Body of pancreas (tissue), 4 donors: ENCODE measurements at regions not wholly inside any gene's neighbourhood (a gene's known extent, or its start where the extent isn't known, plus 50 kb on each side); places are given as distances from the start of the nearest gene placed in this dataset.

Experiments
- ATAC-seq: fragments of 150-250 bp; one replicate; pipeline ENCODE4 v1.9.1; 2016
- DNase-seq, 4 donors: peaks; one replicate each; pipeline ENCODE4 v3.0.0-alpha.2; 2019
- H3K27ac ChIP-seq, 4 donors: fragments of 200-600 bp; sonication (generic); 1 replicate in 3 of 4; 2 replicates in 1 of 4; pipeline versions ENCODE4 v1.5.1 to v1.6.1; 2016 to 2019; ENCODE audit warnings: mild to moderate bottlenecking in 1 of 4, mixed read lengths in 1 of 4, moderate library complexity in 1 of 4
- H3K27me3 ChIP-seq, 2 donors: fragments of 200-600 bp; sonication (generic); one replicate each; pipeline ENCODE4 v1.6.0; 2016; ENCODE audit warnings: mild to moderate bottlenecking in 1 of 2
- H3K36me3 ChIP-seq, 2 donors: fragments of 200-600 bp; sonication (generic); replicated peaks in 1 of 2; 2 replicates each; pipeline ENCODE4 v1.5.1; 2016; ENCODE audit warnings: low read depth in 2 of 2; ENCODE audit not compliant: insufficient read depth in 1 of 2
- H3K4me1 ChIP-seq: fragments of 200-600 bp; sonication (generic); one replicate; pipeline ENCODE4 v1.6.0; 2016
- H3K4me3 ChIP-seq, 2 donors: fragments of 200-600 bp; sonication (generic); 1 replicate in 1 of 2; 2 replicates in 1 of 2; pipeline ENCODE4 v1.5.1; 2016 to 2019
- H3K9me3 ChIP-seq, 3 donors: fragments of 200-600 bp; sonication (generic); 1 replicate in 2 of 3; 2 replicates in 1 of 3; pipeline ENCODE4 v1.5.1; 2016
- POLR2A ChIP-seq, 3 donors: fragments of 450-650 bp; IDR thresholded peaks; one replicate each; pipeline ENCODE4 v1.6.1; 2016; ENCODE audit warnings: antibody characterized with exemption in 3 of 3, mild to moderate bottlenecking in 2 of 3
- WGBS, 2 donors: methylation state at CpG; one replicate each; pipeline ENCODE4 v1.1.5; 2017; 5-methylcytosine and 5-hydroxymethylcytosine counted together
- intact Hi-C: fragments of 100-400 bp; cut with DNase I; formaldehyde crosslinking; loops from one replicate; pipeline ENCODE4 v1.15.1; 2023
- TF ChIP-seq, protein P1 (sequence below), 7 experiments: fragments of 450-650 bp in 4 of 7; fragments of 200-600 bp in 3 of 7; sonication (generic) in 3 of 7; IDR thresholded peaks; one replicate each; pipeline ENCODE4 v1.5.1; 2016 to 2019; ENCODE audit warnings: antibody characterized with exemption in 7 of 7

DNA sequence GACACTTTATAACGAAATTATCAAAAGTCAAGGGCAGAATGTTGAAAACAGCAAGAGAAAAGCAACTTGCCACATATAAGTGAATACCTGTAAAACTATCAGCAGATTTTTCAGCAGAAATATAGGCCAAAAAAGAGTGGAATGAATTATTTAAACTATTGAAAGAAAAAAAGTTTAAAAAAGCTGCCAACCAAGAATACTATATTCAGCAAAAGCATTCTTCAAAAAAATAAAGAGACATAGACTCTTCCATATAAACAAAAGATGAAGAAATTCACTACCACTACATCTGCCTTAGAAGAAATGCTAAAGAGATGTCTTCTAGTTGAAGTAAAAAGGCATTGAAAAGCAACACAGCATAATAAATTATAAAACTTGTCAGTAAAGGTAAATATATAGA lies 80.6 kb upstream of the CPNE8 start:
- TF ChIP-seq, protein P1, sequence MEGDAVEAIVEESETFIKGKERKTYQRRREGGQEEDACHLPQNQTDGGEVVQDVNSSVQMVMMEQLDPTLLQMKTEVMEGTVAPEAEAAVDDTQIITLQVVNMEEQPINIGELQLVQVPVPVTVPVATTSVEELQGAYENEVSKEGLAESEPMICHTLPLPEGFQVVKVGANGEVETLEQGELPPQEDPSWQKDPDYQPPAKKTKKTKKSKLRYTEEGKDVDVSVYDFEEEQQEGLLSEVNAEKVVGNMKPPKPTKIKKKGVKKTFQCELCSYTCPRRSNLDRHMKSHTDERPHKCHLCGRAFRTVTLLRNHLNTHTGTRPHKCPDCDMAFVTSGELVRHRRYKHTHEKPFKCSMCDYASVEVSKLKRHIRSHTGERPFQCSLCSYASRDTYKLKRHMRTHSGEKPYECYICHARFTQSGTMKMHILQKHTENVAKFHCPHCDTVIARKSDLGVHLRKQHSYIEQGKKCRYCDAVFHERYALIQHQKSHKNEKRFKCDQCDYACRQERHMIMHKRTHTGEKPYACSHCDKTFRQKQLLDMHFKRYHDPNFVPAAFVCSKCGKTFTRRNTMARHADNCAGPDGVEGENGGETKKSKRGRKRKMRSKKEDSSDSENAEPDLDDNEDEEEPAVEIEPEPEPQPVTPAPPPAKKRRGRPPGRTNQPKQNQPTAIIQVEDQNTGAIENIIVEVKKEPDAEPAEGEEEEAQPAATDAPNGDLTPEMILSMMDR (IDR thresholded peaks at IDR 0.05) = no peak
- TF ChIP-seq POLR2A (IDR thresholded peaks at IDR 0.05) = no peak
- Histone ChIP-seq H3K27me3 (no peaks in the 10 kb centered on the region), H3K27ac (no peak overlapping the region), H3K4me3 (no peak overlapping the region), H3K4me1 (no peaks in the 10 kb centered on the region), H3K36me3 (no peaks in the 10 kb centered on the region), H3K9me3 (no peaks in the 10 kb centered on the region)
- DNase-seq (no peak), ATAC-seq (no peak)
- intact Hi-C loops = no loop called here
- WGBS, 2 donors = 68 to 75% methylated on average over 1 of the region's 1 CpG

GRCh38 chr12:38984388-38984787 lies 79.0 kb upstream of the CPNE8 start:
- WGBS, 2 donors = 71 to 75% methylated on average over 1 of the region's 1 CpG
- no peak overlapping the region for H3K4me3 ChIP-seq
- no peak for DNase-seq
- no peak for ATAC-seq
- intact Hi-C loops = no loop called here
- H3K36me3 ChIP-seq = no peaks in the 10 kb centered on the region
- no peak overlapping the region for H3K27ac ChIP-seq
- H3K27me3 ChIP-seq = no peaks in the 10 kb centered on the region
- H3K4me1 ChIP-seq = no peaks in the 10 kb centered on the region
- TF ChIP-seq POLR2A (IDR thresholded peaks at IDR 0.05) = no peak
- TF ChIP-seq, protein P1 (IDR thresholded peaks at IDR 0.05) = no peak
- no peaks in the 10 kb centered on the region for H3K9me3 ChIP-seq

GRCh38 chr12:38983117-38983571 lies 77.8 kb upstream of the CPNE8 start:
- DNase-seq = no peak
- H3K4me1 ChIP-seq = no peaks in the 10 kb centered on the region
- H3K4me3 ChIP-seq = no peak overlapping the region
- no peaks in the 10 kb centered on the region for H3K36me3 ChIP-seq
- H3K9me3 ChIP-seq = no peaks in the 10 kb centered on the region
- H3K27me3 ChIP-seq = no peaks in the 10 kb centered on the region
- no peak for ATAC-seq
- intact Hi-C loops = no loop called here
- 63 to 65% methylated on average over 6 of the region's 6 CpGs for WGBS, 2 donors
- H3K27ac ChIP-seq = no peak overlapping the region
- TF ChIP-seq, protein P1 (IDR thresholded peaks at IDR 0.05) = no peak
- no peak for TF ChIP-seq POLR2A (IDR thresholded peaks at IDR 0.05)

- Histone ChIP-seq H3K36me3 (no peaks in the 10 kb centered on the region), H3K9me3 (no peaks in the 10 kb centered on the region), H3K4me3 (no peak overlapping the region), H3K4me1 (no peaks in the 10 kb centered on the region), H3K27me3 (no peaks in the 10 kb centered on the region), H3K27ac (no peak overlapping the region)
- intact Hi-C loops = no loop called here
- 20 to 21% methylated on average over 1 of the region's 1 CpG for WGBS, 2 donors
- TF ChIP-seq, protein P1 (IDR thresholded peaks at IDR 0.05) = no peak
- ATAC-seq (no peak), DNase-seq (no peak)
Measured at GRCh38 chr12:38977132-38977531, 71.7 kb upstream of the CPNE8 start.

DNA sequence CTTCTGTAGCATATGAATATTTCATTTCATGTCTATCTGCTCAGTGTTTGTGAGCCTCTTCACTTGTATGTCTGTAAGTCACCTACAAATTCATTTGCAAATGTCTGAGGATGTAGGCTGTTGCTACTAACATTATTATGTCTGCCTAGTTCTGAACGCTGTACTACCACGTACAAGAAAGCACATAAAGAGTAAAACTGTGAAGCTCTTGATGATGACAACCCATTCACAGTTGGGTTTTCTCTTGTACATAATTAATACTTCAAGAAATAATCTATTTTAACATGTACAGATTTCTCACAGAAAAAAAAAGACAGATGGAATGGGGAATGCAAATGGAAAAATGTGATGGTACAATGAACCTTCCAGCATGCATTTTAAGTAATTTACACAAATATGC lies 64.3 kb upstream of the CPNE8 start:
- no peak for ATAC-seq

More for the DNA sequence above, 64.3 kb upstream of the CPNE8 start:
- Histone ChIP-seq H3K27me3 (no peaks in the 10 kb centered on the region), H3K9me3 (no peaks in the 10 kb centered on the region), H3K27ac (no peak overlapping the region), H3K36me3 (no peaks in the 10 kb centered on the region), H3K4me1 (no peaks in the 10 kb centered on the region), H3K4me3 (no peak overlapping the region)
- 59 to 72% methylated on average over 2 of the region's 2 CpGs for WGBS, 2 donors
- no peak for TF ChIP-seq POLR2A (IDR thresholded peaks at IDR 0.05)
- TF ChIP-seq, protein P1 (IDR thresholded peaks at IDR 0.05) = no peak
- intact Hi-C loops = no loop called here
- no peak for DNase-seq
